Muscle layer of duodenum (tissue), 2 donors: ENCODE measurements at regions not wholly inside any gene's neighbourhood (a gene's known extent, or its start where the extent isn't known, plus 50 kb on each side); places are given as distances from the start of the nearest gene placed in this dataset.

Source experiments
- H3K27ac ChIP-seq: one replicate; pipeline ENCODE4 v1.7.0; 2013; ENCODE audit warnings: mild to moderate bottlenecking, low read length
- H3K27me3 ChIP-seq: one replicate; pipeline ENCODE4 v1.7.0; 2013; ENCODE audit warnings: low read depth, mild to moderate bottlenecking, control low read depth, low read length
- H3K36me3 ChIP-seq, 2 donors: one replicate each; pipeline ENCODE4 v1.7.0; 2013; ENCODE audit warnings: low read length in 2 of 2, control low read depth in 1 of 2, mild to moderate bottlenecking in 1 of 2; ENCODE audit not compliant: insufficient read depth in 2 of 2, control insufficient read depth in 1 of 2
- H3K4me1 ChIP-seq, 2 donors: one replicate each; pipeline ENCODE4 v1.7.0; 2013; ENCODE audit warnings: low read length in 2 of 2, mild to moderate bottlenecking in 2 of 2, control low read depth in 1 of 2, moderate library complexity in 1 of 2; ENCODE audit not compliant: insufficient read depth in 2 of 2, control insufficient read depth in 1 of 2
- H3K4me3 ChIP-seq, 2 donors: one replicate each; pipeline ENCODE4 v1.7.0; 2013; ENCODE audit warnings: low read length in 2 of 2, low read depth in 1 of 2, mild to moderate bottlenecking in 1 of 2
- H3K9me3 ChIP-seq, 2 donors: one replicate each; pipeline ENCODE4 v1.7.0; 2013; ENCODE audit warnings: low read length in 2 of 2, control low read depth in 1 of 2, mild to moderate bottlenecking in 1 of 2; ENCODE audit not compliant: control insufficient read depth in 1 of 2
- donor health status: healthy.

DNA sequence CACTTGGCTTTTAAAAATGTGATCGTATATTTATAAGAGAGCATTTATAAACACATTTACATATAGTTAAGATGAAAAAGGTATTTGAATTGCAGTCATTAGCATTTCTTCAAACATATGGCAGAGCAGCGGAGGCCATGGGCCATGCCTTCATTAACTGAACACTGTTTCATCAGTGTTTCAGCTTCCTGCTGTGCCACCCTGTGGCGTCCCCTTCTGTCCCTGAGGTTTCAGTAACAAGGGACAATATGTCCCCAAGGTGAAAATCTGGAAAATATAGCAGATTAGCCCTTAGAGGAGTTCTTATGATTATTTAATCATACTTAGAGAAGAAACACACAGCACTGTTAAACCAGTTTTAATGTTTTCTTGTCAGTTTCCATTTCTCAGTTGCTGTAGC is 577.8 kb downstream of the ETV1 start:
- Histone ChIP-seq H3K9me3 (no peaks in the 10 kb centered on the region), H3K4me1 (no peaks in the 10 kb centered on the region), H3K27ac (no peak overlapping the region), H3K27me3 (no peaks in the 10 kb centered on the region), H3K36me3 (no peaks in the 10 kb centered on the region), H3K4me3 (no peak overlapping the region)

- Histone ChIP-seq H3K9me3 (no peaks in the 10 kb centered on the region), H3K4me1 (no peaks in the 10 kb centered on the region)
Observed at GRCh38 chr7:13414181-13414580, 575.3 kb downstream of the ETV1 start.

DNA sequence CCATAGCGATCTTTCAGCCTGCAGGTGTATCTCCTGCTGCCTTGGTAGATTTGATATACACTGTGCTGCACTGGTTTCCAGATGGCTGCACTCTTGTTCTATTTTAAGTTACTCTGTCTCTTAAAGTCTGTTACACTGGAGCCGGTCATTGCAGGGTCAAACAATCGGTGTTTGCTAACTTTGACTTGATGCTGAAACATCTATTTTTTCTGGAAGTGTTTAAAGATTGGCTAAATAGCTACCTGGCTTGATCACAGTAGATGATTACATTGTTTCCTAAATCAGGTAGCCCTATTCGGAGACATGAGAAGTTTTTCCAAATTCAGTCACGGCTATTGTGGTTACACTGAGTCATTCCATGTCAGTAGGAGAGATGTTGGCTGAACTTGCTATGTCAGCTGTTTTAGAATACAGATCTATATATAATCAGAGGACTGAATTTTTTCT is 574.8 kb downstream of the ETV1 start:
- Histone ChIP-seq H3K27ac (no peak overlapping the region), H3K9me3 (no peaks in the 10 kb centered on the region), H3K27me3 (no peaks in the 10 kb centered on the region), H3K36me3 (no peaks in the 10 kb centered on the region), H3K4me1 (no peaks in the 10 kb centered on the region), H3K4me3 (no peak overlapping the region)

More at GRCh38 chr7:13414181-13414580, 575.3 kb downstream of the ETV1 start:
- H3K27me3 ChIP-seq: no peaks in the 10 kb centered on the region
- no peak overlapping the region for H3K27ac ChIP-seq
- no peak overlapping the region for H3K4me3 ChIP-seq
- H3K36me3 ChIP-seq: no peaks in the 10 kb centered on the region

DNA sequence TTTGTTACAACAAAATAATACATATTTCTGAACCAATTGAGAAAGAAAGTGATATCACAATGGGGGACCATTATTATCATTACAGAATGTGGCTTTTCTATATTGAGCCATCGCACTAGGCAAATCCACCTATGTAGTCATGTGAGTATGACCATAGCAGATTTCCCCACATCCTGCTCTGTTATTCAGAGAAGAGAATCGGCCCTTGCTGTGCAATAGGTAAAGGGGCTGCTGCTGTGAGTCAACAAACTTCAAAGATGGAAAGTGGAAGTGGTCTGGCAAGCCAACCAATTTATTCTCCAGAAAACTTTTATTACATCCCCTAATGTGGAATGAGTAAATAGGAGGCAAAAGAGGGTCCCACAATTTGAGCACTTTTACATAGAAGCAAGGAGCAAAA is 573.4 kb downstream of the ETV1 start:
- Histone ChIP-seq H3K27me3 (no peaks in the 10 kb centered on the region), H3K4me3 (no peak overlapping the region), H3K27ac (no peak overlapping the region), H3K9me3 (no peaks in the 10 kb centered on the region), H3K4me1 (no peaks in the 10 kb centered on the region), H3K36me3 (no peaks in the 10 kb centered on the region)

- Histone ChIP-seq H3K36me3 (no peaks in the 10 kb centered on the region), H3K9me3 (no peaks in the 10 kb centered on the region), H3K4me3 (no peak overlapping the region), H3K4me1 (no peaks in the 10 kb centered on the region), H3K27ac (no peak overlapping the region), H3K27me3 (no peaks in the 10 kb centered on the region)
Observed at GRCh38 chr7:13416544-13416943, 572.9 kb downstream of the ETV1 start.

- Histone ChIP-seq H3K27ac (no peak overlapping the region), H3K9me3 (peaks cover 0 to 4% of the 10 kb centered on the region in 2 donors), H3K4me3 (no peak overlapping the region)
Observed at GRCh38 chr7:13420726-13421125, 568.7 kb downstream of the ETV1 start.

DNA sequence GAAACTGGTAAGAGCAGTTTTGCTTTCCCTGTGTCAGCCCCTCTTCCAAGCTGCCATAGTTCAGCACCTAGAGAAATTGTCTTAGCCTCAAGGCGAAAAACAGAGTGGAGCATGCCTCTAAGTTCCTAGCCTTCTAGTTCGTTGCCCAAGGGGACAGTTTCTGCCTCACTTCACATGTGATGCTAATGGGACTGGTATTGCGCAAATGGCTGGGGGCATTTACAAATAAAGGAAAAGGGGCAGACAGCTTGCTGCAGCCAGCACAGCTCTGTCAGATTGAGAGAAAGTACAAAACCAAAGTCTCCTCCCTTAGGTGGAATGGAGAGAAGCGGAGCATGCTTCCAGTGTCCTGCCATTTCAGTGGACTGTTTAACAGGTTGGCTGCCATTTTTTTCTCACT is 567.7 kb downstream of the ETV1 start:
- H3K4me3 ChIP-seq: no peak overlapping the region

More at GRCh38 chr7:13420726-13421125, 568.7 kb downstream of the ETV1 start:
- Histone ChIP-seq H3K27me3 (no peaks in the 10 kb centered on the region), H3K36me3 (no peaks in the 10 kb centered on the region), H3K4me1 (no peaks in the 10 kb centered on the region)

DNA sequence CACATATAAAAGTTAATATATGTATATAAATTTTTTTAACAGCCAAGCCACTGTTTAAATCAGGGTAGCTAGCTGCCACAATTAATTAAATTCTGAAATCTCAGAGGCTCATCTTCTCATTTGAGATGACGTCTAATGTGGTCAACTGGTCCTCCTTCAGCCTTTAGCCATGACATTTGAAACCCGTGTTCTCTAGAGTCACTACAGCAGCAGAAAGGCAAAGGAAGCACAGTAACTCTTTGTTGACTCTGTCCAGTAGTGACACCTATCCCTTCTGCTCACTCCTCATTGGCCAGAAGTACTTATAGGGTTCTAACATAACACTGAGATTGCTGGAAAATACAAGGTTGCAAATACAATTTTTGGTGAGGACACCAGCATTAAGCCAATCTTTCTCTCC is 555.5 kb downstream of the ETV1 start:
- H3K27ac ChIP-seq: no peak overlapping the region
- no peaks in the 10 kb centered on the region for H3K9me3 ChIP-seq
- H3K4me1 ChIP-seq: no peaks in the 10 kb centered on the region
- no peak overlapping the region for H3K4me3 ChIP-seq
- no peaks in the 10 kb centered on the region for H3K27me3 ChIP-seq
- H3K36me3 ChIP-seq: no peaks in the 10 kb centered on the region

More for the DNA sequence above, 567.7 kb downstream of the ETV1 start:
- Histone ChIP-seq H3K9me3 (peaks cover 0 to 4% of the 10 kb centered on the region in 2 donors), H3K36me3 (no peaks in the 10 kb centered on the region), H3K27me3 (no peaks in the 10 kb centered on the region), H3K27ac (no peak overlapping the region), H3K4me1 (no peaks in the 10 kb centered on the region)

DNA sequence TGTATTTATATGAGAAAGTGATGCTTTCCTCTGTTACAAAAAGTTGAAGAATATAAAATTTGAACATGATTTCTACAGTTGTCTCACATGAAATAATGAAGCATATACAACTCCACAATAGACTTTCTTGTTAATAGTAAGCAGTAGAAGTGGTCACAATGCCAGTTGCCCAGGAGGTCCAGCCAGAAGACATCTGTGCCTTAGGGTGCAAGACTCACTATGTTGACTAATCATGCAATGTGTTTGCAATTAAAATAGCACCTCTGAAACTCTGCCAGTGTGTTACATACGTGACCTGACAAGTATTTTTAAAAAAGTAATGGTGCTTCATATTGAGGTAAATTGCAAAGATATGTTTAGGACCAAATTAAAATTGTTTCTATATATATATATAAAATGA is 547.2 kb downstream of the ETV1 start:
- Histone ChIP-seq H3K4me1 (no peaks in the 10 kb centered on the region), H3K36me3 (no peaks in the 10 kb centered on the region), H3K9me3 (no peaks in the 10 kb centered on the region), H3K27ac (no peak overlapping the region), H3K4me3 (no peak overlapping the region), H3K27me3 (no peaks in the 10 kb centered on the region)

GRCh38 chr7:13447637-13448036 is 541.8 kb downstream of the ETV1 start:
- H3K36me3 ChIP-seq: no peaks in the 10 kb centered on the region
- no peak overlapping the region for H3K27ac ChIP-seq

DNA sequence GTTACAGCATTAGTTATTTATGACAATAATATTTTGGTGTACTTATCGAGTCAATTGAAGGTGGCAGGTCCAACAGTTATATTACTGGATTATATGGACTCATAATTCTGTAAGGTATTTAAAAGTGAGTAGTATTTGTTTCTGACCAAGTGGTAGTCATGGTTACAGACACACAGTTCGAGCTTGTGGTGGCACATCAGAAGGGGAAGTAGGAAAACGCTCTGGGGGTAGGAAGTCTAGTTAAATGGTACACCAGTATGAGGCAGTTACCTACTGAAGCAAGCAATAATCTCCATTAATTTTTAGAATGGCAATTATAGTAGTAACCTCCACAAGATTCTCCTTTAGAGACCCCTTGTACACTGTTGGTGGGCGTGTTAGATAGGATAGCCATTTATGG is 541.2 kb downstream of the ETV1 start:
- Histone ChIP-seq H3K9me3 (no peaks in the 10 kb centered on the region), H3K4me1 (no peaks in the 10 kb centered on the region), H3K36me3 (no peaks in the 10 kb centered on the region), H3K27me3 (no peaks in the 10 kb centered on the region), H3K27ac (no peak overlapping the region), H3K4me3 (no peak overlapping the region)

More at GRCh38 chr7:13447637-13448036, 541.8 kb downstream of the ETV1 start:
- Histone ChIP-seq H3K4me3 (no peak overlapping the region), H3K4me1 (no peaks in the 10 kb centered on the region), H3K9me3 (no peaks in the 10 kb centered on the region), H3K27me3 (no peaks in the 10 kb centered on the region)

DNA sequence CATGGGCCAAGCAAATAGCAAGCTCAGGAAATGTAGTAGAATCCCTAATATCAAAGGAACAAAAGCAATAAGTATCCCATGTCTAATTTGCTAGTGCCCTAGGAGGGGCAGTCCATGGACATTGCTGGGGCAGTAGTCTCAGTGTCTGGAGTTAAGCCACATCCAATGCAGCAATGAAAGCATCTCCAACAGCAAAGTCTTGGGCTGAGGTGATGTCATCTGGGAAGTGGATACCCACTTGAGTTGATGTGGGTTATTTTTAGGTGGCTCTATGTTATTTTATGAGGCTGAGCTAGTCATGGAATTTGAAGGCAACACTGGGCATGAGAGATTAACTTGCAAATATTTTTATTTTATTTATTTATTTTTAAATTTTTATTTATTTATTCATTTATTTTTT is 540.0 kb downstream of the ETV1 start:
- Histone ChIP-seq H3K27me3 (no peaks in the 10 kb centered on the region), H3K27ac (no peak overlapping the region), H3K9me3 (no peaks in the 10 kb centered on the region), H3K4me1 (no peaks in the 10 kb centered on the region), H3K4me3 (no peak overlapping the region), H3K36me3 (no peaks in the 10 kb centered on the region)
